A172 (cell line): ENCODE measurements at regions not wholly inside any gene's neighbourhood (a gene's known extent, or its start where the extent isn't known, plus 50 kb on each side); places are given as distances from the start of the nearest gene placed in this dataset.
"Not testable (repeated sequence)": the region's sequence is repeated elsewhere in the genome, so short reads cannot be mapped to it uniquely, and the experiment has no call there.

ENCODE experiments used
- DNase-seq: peaks from one replicate; pipeline ENCODE4 v3.0.0-alpha.2; 2015; ENCODE audit warnings: low spot score

DNA sequence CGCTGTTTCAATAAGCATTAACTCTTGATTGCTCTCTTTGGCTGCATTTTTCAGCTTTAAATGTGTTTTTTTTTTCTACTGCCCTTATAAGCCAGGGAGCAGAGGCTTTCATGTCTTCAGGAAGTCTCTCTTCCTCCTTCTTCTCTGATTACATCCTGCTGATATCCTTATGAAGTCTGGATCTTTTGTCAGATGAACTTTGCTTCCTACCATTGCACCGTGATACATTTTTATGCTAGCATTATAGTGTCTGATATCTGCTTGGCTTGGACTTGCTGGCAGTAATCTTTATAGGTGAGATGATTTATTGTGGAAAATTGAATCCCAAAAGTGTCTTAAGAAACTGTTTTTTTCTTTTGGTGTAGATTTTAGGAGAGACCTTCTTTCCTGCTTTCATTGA is 160.4 kb upstream of the CFAP20DC start:
- no peak for DNase-seq

DNA sequence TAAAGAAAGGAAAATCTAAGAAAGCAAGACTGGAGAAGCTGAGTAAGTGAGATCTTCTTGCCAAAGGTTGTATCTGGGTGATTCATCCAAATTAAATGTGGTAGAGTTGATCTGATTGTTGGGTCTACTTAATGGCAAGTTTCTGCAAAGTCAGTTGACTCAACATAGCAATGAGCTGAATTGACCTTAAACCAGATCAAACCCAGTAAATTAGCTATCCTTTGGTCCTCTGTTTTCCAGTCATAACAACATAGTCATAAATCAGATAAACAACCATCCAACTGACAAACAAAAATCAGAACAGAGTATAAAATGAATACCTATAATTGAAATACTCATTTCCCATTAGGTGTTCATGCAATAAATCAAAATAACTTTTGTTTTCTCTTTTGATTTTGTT is 142.6 kb upstream of the CFAP20DC start:
- DNase-seq, result peak; percentile 91

DNA sequence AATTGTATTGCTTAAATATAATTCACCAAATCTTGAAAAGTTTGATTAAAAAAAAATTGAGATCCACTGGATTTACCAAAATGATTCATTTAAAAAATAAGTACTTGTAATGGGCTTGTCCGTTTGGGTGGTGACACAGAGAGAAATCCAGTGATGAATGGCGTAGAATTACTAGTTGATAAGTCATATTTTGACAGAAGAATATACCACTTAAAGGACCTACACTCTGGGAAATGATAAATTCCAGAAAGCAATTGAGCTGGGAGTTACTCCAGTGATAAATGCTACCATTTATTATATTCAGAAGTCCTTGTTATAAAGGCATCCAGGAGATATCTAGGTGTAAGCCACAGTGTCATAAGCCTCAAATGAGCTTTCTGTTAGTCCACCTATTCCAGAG is 141.8 kb upstream of the CFAP20DC start:
- DNase-seq, result peak; percentile 57

DNA sequence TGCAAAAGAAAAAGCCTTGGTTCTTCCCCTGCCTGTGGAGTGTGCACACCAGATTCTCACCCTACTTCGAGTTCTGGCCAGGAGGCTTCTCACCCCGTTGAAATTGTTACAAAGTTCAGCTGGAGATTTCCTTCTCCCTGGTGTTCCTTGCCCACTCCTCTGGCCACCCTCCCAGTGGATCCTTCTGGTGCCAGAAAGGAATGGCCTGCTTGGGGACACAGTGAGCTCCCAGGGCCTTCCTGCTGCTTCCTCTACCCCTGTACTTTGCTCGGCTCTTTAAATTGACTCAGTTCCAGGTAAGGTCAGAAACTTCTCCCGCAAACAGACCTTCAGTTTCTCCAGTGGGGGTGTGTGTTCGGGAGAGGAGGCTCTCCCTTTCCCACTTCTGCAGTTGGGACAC is 140.1 kb upstream of the CFAP20DC start:
- DNase-seq, result no peak

DNA sequence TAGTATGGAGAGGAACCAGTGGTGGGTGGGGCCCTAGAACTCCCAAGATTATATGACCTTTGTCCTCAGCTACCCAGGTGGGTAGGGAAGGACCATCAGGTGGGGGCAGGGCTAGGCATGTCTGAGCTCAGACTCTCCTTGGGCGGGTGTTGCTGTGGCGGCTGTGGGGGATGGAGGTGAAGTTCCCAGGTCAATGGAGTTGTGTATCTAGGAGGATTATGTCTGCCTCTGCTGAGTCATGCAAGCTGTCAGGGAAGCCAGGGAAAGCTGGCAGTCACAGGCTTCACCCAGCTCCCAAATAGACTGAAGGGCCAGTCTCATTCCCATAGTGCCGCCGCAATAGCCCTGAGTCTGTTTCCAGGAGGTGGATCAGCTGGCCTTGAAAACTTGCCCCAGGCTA is 139.7 kb upstream of the CFAP20DC start:
- peak; percentile 35 for DNase-seq

DNA sequence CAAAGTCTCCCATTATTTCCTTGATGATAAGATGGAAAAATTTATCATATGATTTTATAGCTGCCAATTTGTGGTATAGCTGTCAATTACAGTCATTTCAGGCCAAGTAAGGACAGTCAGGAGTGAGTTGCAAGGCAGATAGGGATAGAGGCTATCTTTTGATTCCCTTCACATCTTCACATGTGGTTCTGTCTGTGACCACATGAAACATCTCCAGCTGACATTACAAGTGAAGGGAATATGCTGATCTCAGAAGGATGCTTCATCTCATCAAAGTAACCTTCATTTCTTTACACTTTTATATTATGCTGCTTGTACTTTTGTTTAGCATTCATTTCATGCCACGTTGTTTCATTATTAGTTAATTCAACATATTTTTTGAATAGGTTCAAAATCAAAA is 136.9 kb upstream of the CFAP20DC start:
- no peak for DNase-seq

DNA sequence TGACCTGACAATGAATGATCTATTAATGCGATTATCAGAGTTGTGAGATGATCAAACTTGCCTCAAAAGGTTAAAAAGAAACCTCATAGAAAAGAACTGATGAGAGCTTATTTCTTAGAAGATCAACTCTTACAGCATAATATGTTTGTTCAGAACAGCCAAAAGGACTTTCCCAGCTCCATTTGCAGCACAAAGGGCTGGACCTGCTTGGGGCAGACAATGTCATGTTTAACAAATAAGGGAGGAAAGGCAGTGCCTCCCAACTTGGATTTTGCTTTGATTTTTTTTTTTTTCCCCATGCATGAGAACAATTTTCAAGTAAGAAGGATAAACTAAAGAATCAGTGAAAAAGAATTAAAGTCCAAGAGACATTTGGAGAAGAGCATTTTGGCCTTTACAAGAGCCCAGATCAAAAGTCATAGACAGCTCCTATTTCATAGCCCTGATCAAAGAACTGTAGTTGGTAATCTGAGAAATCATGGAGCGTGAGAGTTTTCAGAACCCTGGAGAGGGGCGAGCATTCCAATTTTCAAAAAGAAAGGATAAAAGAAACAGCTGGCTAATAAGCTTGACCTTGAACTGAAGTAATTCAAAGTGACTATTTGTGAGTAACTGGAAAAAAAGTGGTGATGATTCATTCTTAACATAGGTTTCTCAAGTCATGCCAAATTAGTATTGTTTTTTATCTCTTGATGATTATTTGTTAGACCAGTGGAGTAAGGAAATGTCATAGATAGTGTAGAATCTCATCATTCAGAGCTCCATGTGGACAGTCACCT is 136.0 kb upstream of the CFAP20DC start:
- DNase-seq, result peak; percentile 35

DNA sequence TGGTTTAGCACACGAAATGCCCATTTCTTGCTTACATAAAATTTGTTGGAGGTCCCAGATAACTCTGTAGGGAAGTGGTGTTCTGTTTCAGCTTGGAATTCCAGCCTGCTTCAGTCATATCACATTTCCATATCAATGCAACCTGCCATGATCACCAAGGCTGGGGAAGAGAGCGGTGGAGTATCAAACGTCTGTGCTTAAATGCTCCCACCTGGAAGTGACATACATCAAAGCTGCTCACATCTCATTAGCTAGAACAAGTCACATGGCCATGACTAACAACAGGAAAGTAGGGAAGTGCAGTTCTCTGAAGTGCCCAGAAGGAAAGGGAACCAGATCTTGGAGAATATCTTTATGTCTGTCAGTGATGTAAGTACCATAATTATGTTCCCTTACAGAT is 130.2 kb upstream of the CFAP20DC start:
- DNase-seq, result no peak

GRCh38 chr3:59178698-59179097 is 128.9 kb upstream of the CFAP20DC start:
- no peak for DNase-seq

DNA sequence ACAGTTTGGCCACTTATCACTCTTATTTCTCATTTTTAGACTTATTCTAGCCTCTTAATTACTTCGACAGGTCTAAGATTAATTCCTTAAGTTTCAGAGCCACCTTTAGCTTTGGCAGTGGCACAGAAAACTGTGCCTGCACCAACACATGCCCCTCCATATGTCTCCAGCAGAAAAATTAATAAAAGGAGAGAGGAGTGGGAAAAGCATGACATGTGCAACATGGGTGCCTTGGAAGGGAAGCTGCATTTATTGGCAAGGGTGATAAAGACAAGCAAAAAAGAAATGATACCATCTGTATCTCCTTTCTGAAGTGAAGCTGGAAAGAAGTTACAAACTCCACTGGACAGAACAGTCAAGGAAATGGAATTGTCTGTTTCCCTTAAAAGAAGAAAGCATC is 121.7 kb upstream of the CFAP20DC start:
- no peak for DNase-seq

- not testable (repeated sequence) for DNase-seq
Observed at GRCh38 chr3:59170166-59170565, 120.3 kb upstream of the CFAP20DC start.

- DNase-seq, result no peak
Observed at GRCh38 chr3:59167756-59168155, 117.9 kb upstream of the CFAP20DC start.

- DNase-seq, result no peak
Observed at GRCh38 chr3:59163953-59164352, 114.1 kb upstream of the CFAP20DC start.

DNA sequence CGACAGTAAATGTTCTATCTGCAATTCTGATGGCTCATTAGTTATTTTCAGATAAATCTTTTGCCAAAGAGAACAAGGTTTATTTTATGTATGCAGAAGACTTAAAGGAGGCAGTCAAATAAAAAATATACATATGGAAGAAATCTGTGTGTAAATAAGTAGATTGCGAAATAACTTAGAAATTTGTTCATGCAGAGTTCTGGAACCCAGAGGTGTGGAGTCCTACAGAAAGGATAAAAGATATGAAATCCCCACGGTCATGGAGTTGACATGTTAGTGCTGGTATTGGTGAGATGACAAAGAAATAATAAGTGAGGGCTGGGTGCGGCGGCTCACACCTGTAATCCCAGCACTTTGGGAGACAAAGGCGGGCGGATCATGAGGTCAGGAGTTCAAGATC is 111.2 kb upstream of the CFAP20DC start:
- DNase-seq, result no peak

- no peak for DNase-seq
Observed at GRCh38 chr3:59160133-59160746, 110.4 kb upstream of the CFAP20DC start.

DNA sequence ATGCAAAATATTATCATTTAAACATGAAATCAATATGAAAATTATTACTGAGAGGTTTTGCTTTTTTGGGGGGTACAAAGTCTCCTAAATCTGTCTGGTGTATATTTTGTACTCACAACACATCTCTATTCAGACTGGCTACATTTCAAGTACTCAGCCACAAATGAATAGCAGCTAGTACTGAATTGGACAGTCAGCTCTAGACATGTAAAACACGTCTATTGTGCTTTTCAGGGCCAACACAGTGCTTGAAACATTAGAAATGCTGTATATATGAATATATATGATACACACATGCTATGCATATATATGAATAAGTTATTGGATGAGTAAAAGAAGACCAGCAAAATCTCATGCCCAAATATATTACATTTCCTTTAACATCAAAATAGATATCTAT is 103.8 kb upstream of the CFAP20DC start:
- no peak for DNase-seq

GRCh38 chr3:59152943-59153342 is 103.1 kb upstream of the CFAP20DC start:
- no peak for DNase-seq

- DNase-seq, result no peak
Observed at GRCh38 chr3:59150039-59150438, 100.2 kb upstream of the CFAP20DC start.

DNA sequence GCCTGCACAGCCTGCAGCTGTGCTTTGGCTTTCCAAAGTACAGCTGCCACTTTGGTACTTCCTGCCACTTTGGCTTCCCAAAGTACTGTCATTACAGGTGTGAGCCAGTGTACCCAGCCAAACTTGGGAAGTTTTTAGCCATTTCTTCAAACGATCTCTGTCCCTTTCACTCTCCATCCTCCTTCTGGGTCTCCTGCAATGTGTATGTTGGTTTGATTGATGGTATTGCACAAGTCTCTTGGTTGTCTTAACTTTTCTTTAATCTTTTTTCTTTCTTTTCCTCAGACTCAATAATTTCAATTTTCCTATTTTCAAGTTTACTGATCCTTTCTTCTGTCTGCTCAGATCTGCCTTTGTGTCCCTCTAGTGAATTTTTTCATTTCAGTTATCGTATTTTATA is 99.3 kb upstream of the CFAP20DC start:
- DNase-seq, result no peak

DNA sequence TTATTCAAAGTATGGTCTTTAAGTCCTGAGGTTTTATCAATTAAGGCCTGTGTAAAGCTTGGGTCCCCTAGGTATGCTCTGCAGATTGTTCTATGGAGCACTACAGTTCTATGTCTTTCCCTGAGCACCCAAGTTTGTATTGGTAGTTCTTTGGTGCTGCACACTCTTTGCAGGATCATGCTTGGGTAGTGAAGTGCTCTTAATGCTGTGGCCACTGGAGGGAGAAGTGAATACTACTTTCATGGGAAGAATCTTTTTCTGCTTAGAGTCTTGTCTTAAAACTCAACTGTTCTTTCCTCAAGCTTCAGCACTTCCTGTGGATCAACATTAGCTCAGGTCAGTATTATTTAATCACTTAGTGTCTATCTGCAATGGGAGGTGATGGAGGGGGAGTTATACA is 93.6 kb upstream of the CFAP20DC start:
- no peak for DNase-seq

DNA sequence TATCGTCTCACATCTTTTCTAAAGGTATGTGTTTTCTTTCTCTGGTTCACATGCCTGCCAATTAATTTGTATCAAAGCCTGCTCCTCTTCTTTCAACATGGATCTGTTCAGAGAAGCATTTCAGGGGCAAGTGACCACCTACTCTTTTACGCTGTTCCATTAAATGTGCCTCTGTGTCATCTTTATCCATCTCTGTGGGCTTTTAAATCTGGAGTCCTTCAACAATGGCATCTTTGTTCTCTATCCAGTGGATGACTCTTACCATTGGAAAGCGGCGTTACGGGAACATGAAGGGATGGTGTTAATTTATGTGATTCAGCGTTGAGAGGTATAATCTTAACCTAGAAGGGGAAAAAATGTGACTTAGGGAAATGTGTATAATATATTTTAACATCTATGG is 92.7 kb upstream of the CFAP20DC start:
- peak; percentile 34 for DNase-seq

DNA sequence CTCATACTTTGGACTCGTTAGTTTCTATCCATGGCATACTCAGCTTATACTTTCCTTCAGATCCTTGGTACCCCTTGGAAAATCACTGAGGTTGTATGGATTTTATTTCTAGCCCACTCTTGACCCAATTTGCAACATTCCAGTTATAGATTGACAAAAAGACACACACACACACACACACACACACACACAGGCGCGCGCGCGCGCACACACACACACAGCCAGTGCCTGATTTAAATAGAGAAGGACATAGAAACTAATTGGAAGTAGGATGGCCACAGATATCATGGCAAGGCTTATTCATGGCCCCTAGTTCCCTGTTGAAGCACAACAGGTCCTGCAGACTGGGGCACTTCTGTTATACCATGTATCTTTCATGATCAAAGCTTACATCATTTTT is 89.1 kb upstream of the CFAP20DC start:
- no peak for DNase-seq

- no peak for DNase-seq
Observed at GRCh38 chr3:59137415-59137814, 87.6 kb upstream of the CFAP20DC start.

DNA sequence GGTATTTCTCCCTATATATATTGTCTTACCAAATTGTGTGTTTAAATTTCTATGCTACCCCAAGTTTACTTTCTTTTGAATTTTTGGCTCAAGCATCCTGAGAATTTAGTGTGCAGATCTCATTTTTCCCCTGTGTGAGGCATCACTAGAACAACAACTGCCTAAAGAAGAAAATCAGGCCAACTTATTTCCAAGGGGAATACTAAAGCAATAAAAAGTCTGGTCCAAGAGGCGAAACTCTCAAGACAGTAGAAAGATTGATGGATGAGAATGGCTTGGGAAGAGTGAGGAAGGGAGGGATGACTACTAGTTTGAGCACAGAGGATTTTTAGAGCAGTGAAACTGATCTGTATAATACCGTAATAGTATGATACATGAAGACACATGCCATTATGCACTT is 86.3 kb upstream of the CFAP20DC start:
- DNase-seq, result no peak
